ENCODE measurements at regions not wholly inside any gene's neighbourhood (a gene's known extent, or its start where the extent isn't known, plus 50 kb on each side); places are given as distances from the start of the nearest gene placed in this dataset.

DNA sequence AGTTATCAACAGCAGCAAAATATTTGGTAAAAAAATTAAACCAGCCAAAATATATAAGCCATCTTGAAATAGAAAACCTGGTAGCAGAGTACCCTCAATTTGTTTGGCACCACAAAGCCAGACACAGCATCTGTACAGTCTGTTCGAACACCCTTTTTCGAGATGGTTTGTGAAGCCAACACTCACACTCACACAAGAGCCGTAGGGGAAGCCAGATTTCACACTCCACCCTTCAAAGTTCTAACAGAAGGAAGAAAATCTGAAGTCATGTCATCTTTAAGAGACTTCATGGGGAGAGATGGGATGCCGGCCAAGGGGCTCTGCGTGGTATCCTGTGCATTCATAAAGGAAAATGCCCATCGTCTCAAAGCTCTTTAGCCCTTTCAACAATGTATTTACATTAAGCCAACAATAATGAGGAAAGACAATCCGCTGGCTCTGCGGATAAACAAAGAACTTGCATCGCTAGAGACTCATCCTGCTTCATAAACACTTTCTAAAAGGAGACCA is 451.5 kb upstream of the CHST9 start:
- no peaks in the 10 kb centered on the region for H3K27me3 ChIP-seq
- H3K4me1 ChIP-seq, result no peaks in the 10 kb centered on the region
- H3K9me3 ChIP-seq, result no peaks in the 10 kb centered on the region
- DNase-seq (no peak), ATAC-seq (no peak)
- H3K27ac ChIP-seq, result no peak overlapping the region
- intact Hi-C loops (cut with DNase I), result no loop called here
- no peak overlapping the region for H3K4me3 ChIP-seq
- TF ChIP-seq, protein P1, sequence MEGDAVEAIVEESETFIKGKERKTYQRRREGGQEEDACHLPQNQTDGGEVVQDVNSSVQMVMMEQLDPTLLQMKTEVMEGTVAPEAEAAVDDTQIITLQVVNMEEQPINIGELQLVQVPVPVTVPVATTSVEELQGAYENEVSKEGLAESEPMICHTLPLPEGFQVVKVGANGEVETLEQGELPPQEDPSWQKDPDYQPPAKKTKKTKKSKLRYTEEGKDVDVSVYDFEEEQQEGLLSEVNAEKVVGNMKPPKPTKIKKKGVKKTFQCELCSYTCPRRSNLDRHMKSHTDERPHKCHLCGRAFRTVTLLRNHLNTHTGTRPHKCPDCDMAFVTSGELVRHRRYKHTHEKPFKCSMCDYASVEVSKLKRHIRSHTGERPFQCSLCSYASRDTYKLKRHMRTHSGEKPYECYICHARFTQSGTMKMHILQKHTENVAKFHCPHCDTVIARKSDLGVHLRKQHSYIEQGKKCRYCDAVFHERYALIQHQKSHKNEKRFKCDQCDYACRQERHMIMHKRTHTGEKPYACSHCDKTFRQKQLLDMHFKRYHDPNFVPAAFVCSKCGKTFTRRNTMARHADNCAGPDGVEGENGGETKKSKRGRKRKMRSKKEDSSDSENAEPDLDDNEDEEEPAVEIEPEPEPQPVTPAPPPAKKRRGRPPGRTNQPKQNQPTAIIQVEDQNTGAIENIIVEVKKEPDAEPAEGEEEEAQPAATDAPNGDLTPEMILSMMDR (IDR thresholded peaks at IDR 0.05), result no peak
- no peaks in the 10 kb centered on the region for H3K36me3 ChIP-seq

DNA sequence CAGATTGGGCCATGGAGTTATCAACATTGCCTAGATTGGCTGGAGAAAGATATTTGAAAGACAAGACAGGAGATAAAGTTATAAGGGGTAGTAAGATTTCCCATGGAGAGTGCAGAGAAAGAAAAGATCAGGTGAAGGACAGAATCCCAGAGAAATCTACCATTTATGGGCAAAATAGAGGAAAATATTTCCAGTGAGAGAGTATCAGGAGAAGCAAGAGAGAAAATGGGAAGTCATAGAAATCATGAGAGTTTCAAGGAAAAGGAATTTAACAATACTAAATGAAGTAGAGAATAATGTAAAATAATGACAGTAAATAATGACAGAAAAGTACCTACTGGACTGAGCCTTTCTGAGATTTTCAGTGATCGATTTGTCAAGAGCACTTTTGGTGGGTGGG is 447.6 kb upstream of the CHST9 start:
- no peak overlapping the region for H3K27ac ChIP-seq
- H3K9me3 ChIP-seq, result no peaks in the 10 kb centered on the region
- no peaks in the 10 kb centered on the region for H3K36me3 ChIP-seq
- TF ChIP-seq, protein P1 (IDR thresholded peaks at IDR 0.05), result no peak
- intact Hi-C loops (cut with DNase I), result no loop called here
- no peaks in the 10 kb centered on the region for H3K4me1 ChIP-seq
- no peak for DNase-seq
- no peak overlapping the region for H3K4me3 ChIP-seq
- H3K27me3 ChIP-seq, result no peaks in the 10 kb centered on the region
- ATAC-seq, result no peak

DNA sequence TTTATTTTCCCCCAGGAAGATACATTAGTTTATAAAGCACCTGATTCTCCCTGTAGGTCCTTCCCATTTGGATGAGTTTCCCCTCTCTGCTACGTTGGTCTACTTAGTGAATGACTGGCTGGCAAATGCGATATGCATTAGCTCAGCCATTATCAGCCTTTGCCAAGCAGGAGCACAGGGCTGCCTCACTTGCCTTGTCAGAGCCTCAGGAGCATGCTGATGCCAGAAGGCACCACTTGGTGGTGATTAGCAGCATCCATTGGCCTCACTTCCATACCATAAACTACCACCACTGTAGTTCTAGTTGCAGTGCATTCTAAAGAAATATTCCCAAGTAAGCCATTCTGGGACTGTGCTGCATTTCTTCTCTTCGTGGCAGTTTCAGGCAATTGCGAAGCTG is 442.8 kb upstream of the CHST9 start:
- no peaks in the 10 kb centered on the region for H3K9me3 ChIP-seq
- ATAC-seq, result no peak

DNA sequence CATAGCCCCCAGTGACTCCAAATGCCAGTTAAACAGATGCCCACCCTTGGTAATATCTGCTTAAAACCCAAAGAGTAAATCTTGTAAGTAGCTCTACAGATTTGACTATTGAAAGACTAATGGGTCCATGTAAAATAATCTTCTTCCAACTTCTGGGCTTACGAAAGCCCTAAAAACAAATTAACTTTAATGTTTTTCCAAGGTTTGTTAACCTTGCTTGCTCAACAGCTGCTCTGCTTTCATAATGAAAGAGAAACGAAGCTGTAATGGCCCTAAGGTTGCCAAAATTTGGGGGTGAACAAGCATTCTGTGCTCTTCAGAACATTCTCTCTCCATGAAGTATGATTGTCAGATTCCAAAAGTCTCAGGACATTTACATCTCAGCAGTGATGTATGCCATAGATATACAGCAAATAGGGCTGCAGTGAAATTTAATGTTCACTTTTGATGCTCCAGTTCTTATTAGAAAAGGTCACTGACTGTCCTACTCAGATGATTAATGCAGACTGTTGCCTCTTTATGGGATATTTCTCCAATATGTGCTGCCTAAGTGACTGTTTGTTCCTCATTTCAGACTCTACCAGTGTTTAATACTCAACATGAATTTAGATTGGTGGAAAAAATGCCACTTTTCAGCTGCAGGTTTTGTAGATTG is 436.3 kb upstream of the CHST9 start:
- no peak for DNase-seq
- Histone ChIP-seq H3K4me1 (no peaks in the 10 kb centered on the region), H3K4me3 (no peak overlapping the region), H3K27me3 (no peaks in the 10 kb centered on the region), H3K27ac (no peak overlapping the region), H3K9me3 (no peaks in the 10 kb centered on the region), H3K36me3 (no peaks in the 10 kb centered on the region)
- no peak for ATAC-seq
- TF ChIP-seq, protein P1 (IDR thresholded peaks at IDR 0.05), result no peak
- intact Hi-C loops (cut with DNase I), result no loop called here

More for the DNA sequence above, 442.8 kb upstream of the CHST9 start:
- TF ChIP-seq, protein P1 (IDR thresholded peaks at IDR 0.05), result no peak
- no peaks in the 10 kb centered on the region for H3K4me1 ChIP-seq
- no peak for DNase-seq
- H3K27me3 ChIP-seq, result no peaks in the 10 kb centered on the region
- H3K27ac ChIP-seq, result no peak overlapping the region
- no peak overlapping the region for H3K4me3 ChIP-seq
- intact Hi-C loops (cut with DNase I), result no loop called here
- H3K36me3 ChIP-seq, result no peaks in the 10 kb centered on the region

DNA sequence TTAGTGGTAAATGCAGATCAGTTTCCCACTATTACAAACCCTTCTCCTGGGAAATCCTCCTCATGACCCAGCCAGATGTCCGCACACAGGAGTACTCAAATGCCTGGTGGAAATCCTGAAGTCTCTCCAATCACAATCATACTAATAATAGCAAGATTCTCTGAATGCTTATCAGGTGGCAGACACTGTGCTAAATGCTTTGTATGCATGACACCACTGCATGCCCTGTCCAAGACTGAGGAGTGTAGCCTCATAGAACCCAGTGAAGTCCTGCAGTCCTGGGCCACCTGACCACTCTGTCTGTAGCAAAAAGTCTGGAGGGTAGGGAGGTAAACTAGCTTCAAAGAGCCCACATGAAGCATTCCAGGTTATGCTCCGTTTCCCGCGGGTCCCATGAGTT is 434.8 kb upstream of the CHST9 start:
- Histone ChIP-seq H3K36me3 (no peaks in the 10 kb centered on the region), H3K27ac (no peak overlapping the region), H3K4me3 (no peak overlapping the region), H3K4me1 (no peaks in the 10 kb centered on the region), H3K27me3 (no peaks in the 10 kb centered on the region), H3K9me3 (no peaks in the 10 kb centered on the region)
- intact Hi-C loops (cut with DNase I), result no loop called here
- DNase-seq (no peak), ATAC-seq (no peak)
- TF ChIP-seq, protein P1 (IDR thresholded peaks at IDR 0.05), result no peak
